Neural cell (in vitro differentiated cells): ENCODE measurements at regions not wholly inside any gene's neighbourhood (a gene's known extent, or its start where the extent isn't known, plus 50 kb on each side); places are given as distances from the start of the nearest gene placed in this dataset.

Source experiments
- CTCF ChIP-seq: fragments of 450-650 bp; IDR thresholded peaks from 2 replicates; pipeline ENCODE4 v1.5.1; 2014; ENCODE audit warnings: antibody characterized with exemption, mild to moderate bottlenecking, moderate library complexity; ENCODE audit not compliant: poor library complexity, severe bottlenecking
- EZH2 ChIP-seq: fragments of 200-600, 300-800 bp; shearing (Covaris generic), sonication (generic); IDR thresholded peaks from 2 replicates; pipeline ENCODE4 v1.6.1; 2014; ENCODE audit warnings: antibody characterized with exemption, low read length, borderline replicate concordance, mild to moderate bottlenecking; ENCODE audit not compliant: insufficient read depth, poor library complexity, severe bottlenecking
- POLR2AphosphoS5 ChIP-seq: IDR thresholded peaks from 2 replicates; pipeline ENCODE4 v1.6.1; 2012
- SMC3 ChIP-seq: fragments of 450-650 bp; conservative IDR thresholded peaks from 2 replicates; pipeline ENCODE4 v1.6.1; 2014; ENCODE audit warnings: antibody characterized with exemption, mild to moderate bottlenecking, moderate library complexity; ENCODE audit not compliant: poor library complexity
- TF ChIP-seq, protein P1 (sequence below): IDR thresholded peaks from 2 replicates; pipeline ENCODE4 v1.6.1; 2012; ENCODE audit warnings: borderline replicate concordance

GRCh38 chrX:73965833-73966232 lies 113.3 kb upstream of the XIST start:
- TF ChIP-seq EZH2, result no peak
- no peak for TF ChIP-seq POLR2AphosphoS5
- TF ChIP-seq CTCF, result no peak
- TF ChIP-seq, protein P1, sequence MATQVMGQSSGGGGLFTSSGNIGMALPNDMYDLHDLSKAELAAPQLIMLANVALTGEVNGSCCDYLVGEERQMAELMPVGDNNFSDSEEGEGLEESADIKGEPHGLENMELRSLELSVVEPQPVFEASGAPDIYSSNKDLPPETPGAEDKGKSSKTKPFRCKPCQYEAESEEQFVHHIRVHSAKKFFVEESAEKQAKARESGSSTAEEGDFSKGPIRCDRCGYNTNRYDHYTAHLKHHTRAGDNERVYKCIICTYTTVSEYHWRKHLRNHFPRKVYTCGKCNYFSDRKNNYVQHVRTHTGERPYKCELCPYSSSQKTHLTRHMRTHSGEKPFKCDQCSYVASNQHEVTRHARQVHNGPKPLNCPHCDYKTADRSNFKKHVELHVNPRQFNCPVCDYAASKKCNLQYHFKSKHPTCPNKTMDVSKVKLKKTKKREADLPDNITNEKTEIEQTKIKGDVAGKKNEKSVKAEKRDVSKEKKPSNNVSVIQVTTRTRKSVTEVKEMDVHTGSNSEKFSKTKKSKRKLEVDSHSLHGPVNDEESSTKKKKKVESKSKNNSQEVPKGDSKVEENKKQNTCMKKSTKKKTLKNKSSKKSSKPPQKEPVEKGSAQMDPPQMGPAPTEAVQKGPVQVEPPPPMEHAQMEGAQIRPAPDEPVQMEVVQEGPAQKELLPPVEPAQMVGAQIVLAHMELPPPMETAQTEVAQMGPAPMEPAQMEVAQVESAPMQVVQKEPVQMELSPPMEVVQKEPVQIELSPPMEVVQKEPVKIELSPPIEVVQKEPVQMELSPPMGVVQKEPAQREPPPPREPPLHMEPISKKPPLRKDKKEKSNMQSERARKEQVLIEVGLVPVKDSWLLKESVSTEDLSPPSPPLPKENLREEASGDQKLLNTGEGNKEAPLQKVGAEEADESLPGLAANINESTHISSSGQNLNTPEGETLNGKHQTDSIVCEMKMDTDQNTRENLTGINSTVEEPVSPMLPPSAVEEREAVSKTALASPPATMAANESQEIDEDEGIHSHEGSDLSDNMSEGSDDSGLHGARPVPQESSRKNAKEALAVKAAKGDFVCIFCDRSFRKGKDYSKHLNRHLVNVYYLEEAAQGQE, result no peak
- TF ChIP-seq SMC3, result no peak
